ENCODE measurements at regions not wholly inside any gene's neighbourhood (a gene's known extent, or its start where the extent isn't known, plus 50 kb on each side); places are given as distances from the start of the nearest gene placed in this dataset.

DNA sequence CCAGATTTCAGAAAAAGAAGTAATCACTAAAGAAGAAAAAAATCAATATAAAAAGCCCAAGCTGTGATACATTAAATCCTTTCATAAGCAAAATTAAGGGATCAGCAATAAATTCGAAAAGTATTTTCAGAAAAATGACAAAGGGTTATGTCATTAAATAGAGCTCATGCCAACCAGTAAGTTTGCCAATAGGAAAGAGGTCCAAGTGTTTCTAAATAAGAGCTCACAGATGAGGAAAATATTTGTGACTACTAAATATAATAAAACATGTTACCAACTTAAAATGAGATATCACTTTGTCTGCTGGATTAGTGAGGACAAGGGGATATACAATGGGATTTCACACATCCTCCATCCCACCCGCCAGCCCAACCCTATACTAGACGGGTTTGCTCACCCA is 140.3 kb upstream of the EYA4 start:
- DNase-seq (ENCODE audit: low read depth in 1 of 2, low spot score in 1 of 2), result no peak
- Histone ChIP-seq H3K4me3 (replicated peaks; ENCODE audit: insufficient read depth, low read length) (no peak overlapping the region), H3K27ac (replicated peaks) (no peak overlapping the region), H3K27me3 (ENCODE audit: insufficient read depth, poor library complexity, severe bottlenecking) (no peaks in the 10 kb centered on the region)
- TF ChIP-seq CTCF (IDR thresholded peaks at IDR 0.05; ENCODE audit: insufficient read depth, low read length) (no peak), REST (IDR thresholded peaks at IDR 0.05; ENCODE audit: insufficient replicate concordance, low read depth) (no peak), SPI1 (IDR thresholded peaks at IDR 0.05; ENCODE audit: borderline replicate concordance, low read depth) (no peak), POLR2AphosphoS5 (IDR thresholded peaks at IDR 0.05; ENCODE audit: low read depth) (no peak), GABPA (IDR thresholded peaks at IDR 0.05; ENCODE audit: low read depth) (no peak)

DNA sequence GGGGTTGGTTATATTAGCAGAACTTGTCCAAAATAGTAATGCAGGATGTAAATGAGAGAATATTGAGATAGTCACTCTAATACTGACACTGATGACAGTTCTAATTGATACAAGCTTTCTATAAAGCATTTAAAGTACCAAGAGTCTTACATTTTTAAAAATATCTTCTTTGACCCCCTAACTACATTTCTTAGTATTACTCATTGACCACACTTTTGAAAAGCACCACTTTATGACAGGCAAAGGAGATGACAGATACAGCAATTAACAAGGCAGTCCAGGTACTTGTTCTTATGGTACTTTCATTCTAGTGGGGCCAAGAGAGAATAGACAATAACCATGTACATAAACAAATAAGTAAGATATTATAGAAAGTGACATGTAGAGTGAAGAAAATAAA is 139.4 kb upstream of the EYA4 start:
- Histone ChIP-seq H3K4me3 (replicated peaks; ENCODE audit: insufficient read depth, low read length) (no peak overlapping the region), H3K27ac (replicated peaks) (no peak overlapping the region), H3K27me3 (ENCODE audit: insufficient read depth, poor library complexity, severe bottlenecking) (no peaks in the 10 kb centered on the region)
- no peak for DNase-seq (ENCODE audit: low read depth in 1 of 2, low spot score in 1 of 2)
- no peak for TF ChIP-seq CTCF (IDR thresholded peaks at IDR 0.05; ENCODE audit: insufficient read depth, low read length)
- TF ChIP-seq SPI1 (IDR thresholded peaks at IDR 0.05; ENCODE audit: borderline replicate concordance, low read depth), result no peak
- TF ChIP-seq POLR2AphosphoS5 (IDR thresholded peaks at IDR 0.05; ENCODE audit: low read depth), result no peak
- no peak for TF ChIP-seq GABPA (IDR thresholded peaks at IDR 0.05; ENCODE audit: low read depth)
- TF ChIP-seq REST (IDR thresholded peaks at IDR 0.05; ENCODE audit: insufficient replicate concordance, low read depth), result no peak

- H3K27ac ChIP-seq (replicated peaks), result no peak overlapping the region
- no peaks in the 10 kb centered on the region for H3K27me3 ChIP-seq (ENCODE audit: insufficient read depth, poor library complexity, severe bottlenecking)
- H3K4me3 ChIP-seq (replicated peaks; ENCODE audit: insufficient read depth, low read length), result no peak overlapping the region
- TF ChIP-seq REST (IDR thresholded peaks at IDR 0.05; ENCODE audit: insufficient replicate concordance, low read depth) (no peak), POLR2AphosphoS5 (IDR thresholded peaks at IDR 0.05; ENCODE audit: low read depth) (no peak), SPI1 (IDR thresholded peaks at IDR 0.05; ENCODE audit: borderline replicate concordance, low read depth) (no peak), GABPA (IDR thresholded peaks at IDR 0.05; ENCODE audit: low read depth) (no peak), CTCF (IDR thresholded peaks at IDR 0.05; ENCODE audit: insufficient read depth, low read length) (no peak)
- no peak for DNase-seq (ENCODE audit: low read depth in 1 of 2, low spot score in 1 of 2)
These were observed 134.2 kb upstream of the EYA4 start for GRCh38 chr6:133106934-133107333.

All from HL-60 (cell line).